HG03097 (cell line): ENCODE measurements at regions not wholly inside any gene's neighbourhood (a gene's known extent, or its start where the extent isn't known, plus 50 kb on each side); places are given as distances from the start of the nearest gene placed in this dataset.

Experiments used
- ATAC-seq: cut with Tn5 transposase; IDR thresholded peaks from one replicate; pipeline ENCODE4 v1.9.1; 2021; ENCODE audit not compliant: unreplicated experiment, low FRiP score

DNA sequence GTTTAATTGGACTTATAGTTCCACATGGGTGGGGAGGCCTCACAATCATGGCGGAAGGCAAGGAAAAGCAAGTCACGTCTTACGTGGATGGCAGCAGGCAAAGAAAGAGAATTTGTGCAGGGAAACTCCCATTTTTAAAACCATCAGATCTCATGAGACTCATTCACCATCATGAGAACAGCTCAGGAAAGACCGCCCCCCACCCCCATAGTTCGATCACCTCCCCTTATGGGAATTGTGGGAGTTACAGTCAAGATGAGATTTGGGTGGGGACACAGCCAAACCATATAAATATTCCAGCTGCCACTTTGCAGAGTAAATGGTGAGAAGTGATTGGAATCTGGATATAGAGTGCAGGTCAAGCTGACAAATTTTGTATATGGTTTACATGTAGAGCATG, 187.4 kb downstream of the ARL4C start:
- ATAC-seq, result no peak

DNA sequence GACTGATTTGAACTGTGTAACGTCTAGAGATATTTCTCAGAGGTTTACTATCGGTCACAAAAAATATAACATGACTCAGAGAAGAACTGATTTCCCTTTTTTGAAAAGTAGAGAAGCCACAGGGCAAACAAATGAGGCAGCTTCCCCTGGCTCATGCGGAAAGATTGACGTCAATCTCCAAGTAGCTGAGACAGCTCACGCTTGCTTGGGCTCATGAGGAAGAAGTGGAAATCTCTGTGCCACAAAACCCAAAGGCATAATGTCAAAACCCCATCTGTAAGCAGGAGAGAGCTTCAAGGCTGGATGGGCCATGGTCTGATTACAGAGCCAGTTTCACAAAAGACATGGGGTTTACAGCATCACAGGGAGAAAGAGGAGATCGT, 188.1 kb downstream of the ARL4C start:
- peak; percentile 92 for ATAC-seq

- no peak for ATAC-seq
Observed at GRCh38 chr2:234308073-234308812, 188.6 kb downstream of the ARL4C start.

DNA sequence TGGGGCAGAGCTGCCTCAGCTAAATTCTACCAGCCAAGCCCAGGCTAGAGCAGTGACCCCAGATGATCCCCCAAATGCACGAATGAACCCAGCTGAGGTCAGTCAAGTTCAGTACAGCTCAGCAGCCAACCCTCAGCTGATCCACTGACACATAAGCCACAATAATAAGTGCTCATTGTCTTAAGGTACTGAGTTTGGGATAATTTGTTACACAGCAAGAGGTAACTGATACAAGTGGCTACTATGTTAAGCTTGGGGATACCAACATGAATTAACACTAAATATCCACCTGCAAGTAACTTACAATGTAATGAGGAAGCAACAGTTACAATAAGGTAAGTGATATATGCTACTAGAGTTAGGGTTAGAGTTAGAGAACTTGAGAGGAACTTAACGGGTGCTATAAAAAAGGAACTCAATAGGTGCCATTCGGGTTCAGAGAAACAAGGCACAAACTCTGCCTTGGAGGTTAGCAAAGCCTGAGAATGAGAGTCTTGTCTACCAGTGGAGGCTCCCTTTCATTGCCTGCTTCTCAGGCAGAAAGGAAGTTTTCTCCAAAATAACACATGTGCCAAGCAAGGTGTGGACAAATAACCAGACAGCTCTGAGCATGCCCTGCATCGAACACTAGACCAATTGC, 189.4 kb downstream of the ARL4C start:
- ATAC-seq, result no peak

DNA sequence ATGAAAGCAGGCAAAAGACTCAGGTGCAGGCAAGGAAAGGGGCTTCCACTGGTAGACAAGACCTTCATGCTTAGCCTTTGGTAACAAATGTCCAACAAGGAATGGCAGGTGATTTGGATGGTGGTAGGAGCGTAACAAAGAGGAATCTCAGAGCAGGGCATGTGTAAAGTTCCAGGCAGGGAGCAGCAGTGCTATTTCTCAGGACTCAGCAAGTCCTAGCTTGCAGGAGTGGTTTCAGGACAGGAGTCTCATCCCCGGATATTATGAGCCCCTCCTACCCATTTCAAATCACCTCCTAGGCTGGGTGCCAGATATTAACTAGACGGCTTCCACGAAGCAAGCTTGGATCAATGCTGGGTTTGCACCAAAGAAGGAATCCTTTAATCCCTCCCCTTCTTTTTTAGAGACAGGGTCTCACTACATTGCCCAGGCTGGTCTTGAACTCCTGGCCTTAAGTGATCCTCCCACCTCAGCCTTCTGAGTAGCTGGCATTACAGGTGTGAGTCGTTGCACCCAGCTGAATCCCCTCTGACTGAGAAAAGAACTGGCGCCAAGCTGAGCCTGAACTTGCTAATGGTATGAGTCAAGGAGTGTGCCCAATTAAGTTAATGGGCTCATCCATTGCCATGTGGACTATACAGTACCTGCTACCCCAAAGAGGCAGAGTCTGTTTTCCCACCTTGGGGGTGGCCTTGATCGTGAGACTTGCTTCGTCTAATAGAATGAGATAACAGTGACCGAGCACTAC, 190.3 kb downstream of the ARL4C start:
- ATAC-seq, result no peak

DNA sequence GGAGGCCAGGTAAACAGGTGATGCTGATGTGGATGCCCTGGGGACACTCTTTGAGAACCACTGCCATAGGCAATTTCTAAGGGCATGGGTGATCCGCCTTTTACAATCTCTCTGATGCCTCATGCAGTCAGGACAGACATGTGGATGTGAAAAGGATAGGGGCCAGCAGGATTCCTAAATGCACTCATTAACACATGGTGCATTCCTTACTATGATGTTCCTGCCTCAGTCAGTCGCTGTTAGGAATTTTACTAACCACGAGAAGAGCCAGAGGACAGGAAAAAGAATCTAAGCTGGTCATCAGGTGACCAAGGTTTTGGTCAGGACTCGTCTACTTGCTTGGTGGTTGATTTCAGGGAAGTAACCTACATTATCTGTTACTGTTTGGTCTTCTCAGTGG, 191.0 kb downstream of the ARL4C start:
- ATAC-seq, result no peak

- no peak for ATAC-seq
Observed at GRCh38 chr2:234304950-234305349, 191.9 kb downstream of the ARL4C start.

DNA sequence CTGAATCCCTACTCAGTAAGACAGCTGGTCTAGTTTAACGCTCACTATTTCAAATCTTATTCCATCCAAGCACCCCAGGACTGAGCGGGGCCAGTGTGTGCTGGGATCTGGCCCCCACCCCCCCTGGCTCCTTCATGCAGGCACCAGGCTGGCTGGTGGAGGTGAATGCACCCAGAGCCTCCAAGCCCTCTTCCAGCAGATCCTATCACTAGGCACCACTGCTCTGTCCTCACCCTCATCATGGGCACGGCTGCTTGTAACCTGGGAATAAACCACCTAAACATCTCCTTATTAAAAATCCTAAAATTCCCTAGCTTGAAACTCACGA, 194.3 kb downstream of the ARL4C start:
- ATAC-seq, result no peak

DNA sequence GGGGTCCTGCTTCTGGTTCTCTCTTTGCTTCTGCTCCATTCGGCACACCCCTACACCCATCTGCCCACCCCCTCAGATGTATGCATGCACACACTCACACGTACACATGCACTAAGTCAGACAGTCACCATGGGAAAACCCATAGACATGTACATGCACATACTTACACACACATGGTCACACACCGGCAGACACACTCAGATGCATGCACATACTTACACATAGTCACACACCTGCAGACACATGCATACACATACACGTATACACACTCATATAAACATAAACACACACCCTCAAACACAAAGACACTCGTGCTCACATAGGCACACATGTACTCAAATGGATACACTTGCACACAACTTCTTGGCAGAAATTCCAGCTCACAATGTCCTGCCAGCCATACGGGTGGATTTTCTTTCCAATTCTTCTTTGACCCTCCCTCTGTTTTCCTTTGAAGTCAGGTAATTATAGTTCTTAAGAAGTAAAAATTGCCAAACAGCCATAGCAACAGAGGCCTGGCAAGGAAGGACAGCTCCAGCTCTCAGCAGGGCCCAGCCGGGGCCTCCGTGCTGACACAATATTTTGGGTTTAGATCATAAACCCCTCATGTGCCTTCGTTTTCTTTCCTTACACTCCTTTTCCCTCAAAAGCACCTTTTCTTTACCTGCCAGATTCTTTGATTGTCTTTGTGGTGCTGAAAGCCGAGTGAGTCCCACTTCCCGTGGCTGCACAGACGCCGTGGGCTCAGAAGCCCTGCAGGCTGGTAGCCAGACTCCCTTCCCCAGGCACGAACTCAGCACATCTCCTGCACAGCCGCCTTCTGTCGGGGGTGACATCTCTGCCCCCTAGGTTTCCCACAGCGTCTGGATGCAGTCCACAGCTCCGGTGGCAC, 195.7 kb downstream of the ARL4C start:
- no peak for ATAC-seq

DNA sequence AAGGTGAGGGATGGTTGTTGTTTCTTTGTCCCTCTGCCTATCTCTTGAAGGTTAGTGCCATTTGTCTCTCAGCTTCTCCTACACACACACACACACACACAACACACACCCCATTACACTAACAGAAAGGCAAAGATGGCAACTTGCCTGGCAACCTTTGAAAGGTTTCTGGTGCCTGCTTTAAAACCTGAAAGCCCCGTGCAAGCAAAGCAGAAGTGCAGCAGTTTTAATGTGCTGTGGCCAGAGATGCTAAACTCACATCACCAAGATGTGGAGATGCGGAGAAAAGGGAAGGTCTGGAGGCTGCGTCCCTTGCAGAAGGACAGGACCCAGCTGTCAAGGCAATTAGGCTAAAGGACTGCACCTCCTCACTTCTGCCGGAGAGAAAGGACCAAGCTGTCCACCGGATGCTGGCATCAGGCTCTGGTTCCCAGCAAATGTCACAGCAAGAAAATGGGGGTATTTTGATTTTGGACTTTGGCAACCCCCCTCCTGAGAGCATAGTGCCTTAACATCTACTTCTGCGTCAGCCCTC, 196.4 kb downstream of the ARL4C start:
- ATAC-seq, result no peak

DNA sequence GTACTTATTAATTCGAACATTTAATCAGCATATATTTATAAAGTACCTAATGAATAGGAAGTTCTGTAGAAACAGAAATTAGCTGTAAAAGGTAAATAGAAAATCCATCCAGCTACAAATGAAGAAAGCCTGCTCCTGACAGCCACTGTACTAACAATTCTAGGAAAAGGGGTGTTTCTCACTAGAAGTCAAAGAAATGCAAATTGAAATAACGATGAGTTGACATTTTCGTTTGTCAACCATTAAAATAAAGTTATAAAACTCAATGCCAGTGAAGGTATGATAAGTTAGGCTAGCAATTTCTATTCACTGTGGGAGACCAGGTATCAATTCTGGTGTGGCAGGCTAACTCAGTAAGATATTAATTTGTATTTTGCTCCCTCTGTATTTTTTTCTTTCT, 198.0 kb downstream of the ARL4C start:
- no peak for ATAC-seq

DNA sequence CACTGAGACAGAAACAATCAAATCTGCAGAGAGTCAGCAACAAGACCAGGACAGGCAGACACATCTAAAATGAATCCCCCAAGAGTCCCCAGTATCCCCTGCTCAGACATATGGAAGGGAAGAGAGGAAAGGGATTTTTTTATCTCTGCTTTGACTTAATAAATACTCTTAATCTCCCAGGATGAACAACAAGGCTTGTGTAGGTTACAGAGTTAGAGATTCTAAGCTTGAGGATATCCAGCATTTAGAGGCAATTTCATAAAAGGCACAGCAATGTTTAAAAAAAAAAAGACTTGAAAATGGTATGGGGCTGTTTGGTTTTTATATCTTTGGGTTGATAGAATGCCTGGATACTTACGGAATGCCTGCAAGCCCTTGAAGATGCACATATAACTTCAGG, 199.9 kb downstream of the ARL4C start:
- no peak for ATAC-seq

DNA sequence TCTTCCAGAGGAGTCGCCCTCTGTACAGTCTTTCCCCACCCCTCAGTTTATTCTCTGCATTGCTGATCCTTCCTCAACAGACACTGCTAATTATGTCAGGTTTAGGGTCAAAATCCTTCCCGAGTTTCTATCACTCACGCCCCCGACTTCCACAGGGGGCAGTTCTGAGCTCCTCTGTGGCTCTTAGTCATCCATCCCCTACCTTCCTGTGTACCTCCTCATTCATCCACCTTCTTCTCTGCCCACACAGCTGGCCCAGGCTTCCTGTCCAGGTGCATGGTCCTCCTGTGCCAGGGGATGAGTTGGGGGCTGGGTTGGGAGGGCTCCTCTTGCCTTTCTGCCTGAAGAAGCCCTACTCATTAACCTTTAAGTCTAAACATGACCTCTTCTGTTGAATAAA, 202.9 kb downstream of the ARL4C start:
- ATAC-seq, result no peak

- no peak for ATAC-seq
Observed at GRCh38 chr2:234292962-234293243, 204.0 kb downstream of the ARL4C start.

DNA sequence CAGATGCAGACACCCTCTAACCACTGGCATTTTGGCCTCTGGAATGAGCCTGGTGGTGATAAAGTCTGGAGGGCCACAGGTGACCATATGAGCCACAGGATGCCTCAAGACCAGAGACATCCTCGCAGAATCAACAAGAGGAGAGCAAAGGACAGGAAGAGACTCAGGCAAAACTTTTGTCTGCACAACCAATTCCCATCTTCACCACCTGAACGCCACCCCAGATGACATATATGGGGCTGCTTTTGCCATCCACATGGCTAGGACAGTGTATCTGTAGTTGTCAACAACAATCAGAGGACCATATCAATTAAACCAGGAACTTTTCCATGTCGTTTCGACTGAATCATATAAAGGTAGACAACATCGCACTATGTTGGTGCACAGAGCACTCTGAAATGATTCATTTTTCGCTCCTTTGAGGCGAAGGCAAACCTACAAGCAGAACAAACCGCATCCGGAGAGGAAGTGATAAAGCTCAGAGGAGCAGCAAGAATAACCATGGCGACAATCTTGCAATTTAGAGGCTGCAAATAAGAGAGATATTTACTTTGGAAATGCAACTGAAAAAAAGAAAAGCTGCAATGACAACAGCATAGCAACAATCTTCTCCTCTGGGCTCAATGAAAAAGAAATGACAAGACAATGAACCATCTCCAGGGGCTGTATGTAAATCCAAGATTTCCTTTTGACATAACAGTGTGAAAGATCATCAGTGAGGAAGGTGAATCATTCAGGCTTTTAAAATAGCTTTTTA, 204.5 kb downstream of the ARL4C start:
- ATAC-seq, result peak; percentile 43

- peak; percentile 28 for ATAC-seq
Observed at GRCh38 chr2:234291765-234292204, 205.1 kb downstream of the ARL4C start.

- peak; percentile 56 for ATAC-seq
Observed at GRCh38 chr2:234290671-234291070, 206.2 kb downstream of the ARL4C start.

DNA sequence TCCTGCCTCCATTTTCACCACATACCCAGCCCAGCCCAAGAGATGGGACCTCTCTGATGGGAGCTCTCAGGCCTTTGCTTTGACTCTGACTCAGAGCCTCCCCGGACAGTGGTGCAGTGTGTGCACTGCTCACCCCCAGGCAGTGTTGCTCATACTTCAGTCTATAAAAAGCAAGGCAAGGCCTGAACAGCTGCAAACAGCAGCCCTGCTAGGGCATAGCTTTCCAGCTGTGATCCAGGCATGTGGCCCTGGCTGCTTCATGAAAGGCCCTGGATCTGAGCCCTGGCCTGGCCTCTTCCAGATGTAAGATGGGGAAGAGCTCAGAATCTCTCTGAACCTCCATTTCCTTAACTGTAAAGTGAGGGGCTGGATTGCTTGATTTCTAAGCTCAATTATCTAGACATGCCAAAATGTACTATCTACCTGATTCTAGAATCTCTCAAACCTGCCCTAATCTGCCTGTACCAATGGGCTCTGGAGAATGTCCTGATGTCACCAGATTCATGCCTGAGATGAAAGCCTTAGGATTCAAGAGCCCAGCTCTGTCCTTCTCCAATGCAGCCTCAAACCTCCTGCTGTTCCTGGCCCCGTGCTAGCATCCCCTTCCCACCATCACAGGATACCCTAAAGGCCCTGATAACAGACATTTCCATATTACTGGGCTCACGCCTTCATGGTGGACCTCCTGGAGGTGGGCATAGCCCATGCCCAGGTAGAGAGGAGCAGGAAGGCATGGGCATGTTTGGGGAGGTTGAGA, 206.9 kb downstream of the ARL4C start:
- peak; percentile 18 for ATAC-seq

- ATAC-seq, result no peak
Observed at GRCh38 chr2:234288974-234289455, 207.9 kb downstream of the ARL4C start.
